Dermis microvascular lymphatic vessel endothelial cell (primary cell): ENCODE measurements at regions not wholly inside any gene's neighbourhood (a gene's known extent, or its start where the extent isn't known, plus 50 kb on each side); places are given as distances from the start of the nearest gene placed in this dataset.

Experiments used
- DNase-seq, 2 donors: peaks; one replicate each; pipeline versions ENCODE4 v3.0.0 to v3.0.0-alpha.2; 2010; ENCODE audit warnings: low read depth in 2 of 2

GRCh38 chr3:152097120-152097519, 171.6 kb upstream of the MBNL1 start:
- DNase-seq: no peak

- no peak for DNase-seq
Measured at GRCh38 chr3:152097770-152098169, 171.0 kb upstream of the MBNL1 start.

- DNase-seq: no peak
Measured at GRCh38 chr3:152100491-152101132, 168.1 kb upstream of the MBNL1 start.

GRCh38 chr3:152102410-152102809, 166.3 kb upstream of the MBNL1 start:
- DNase-seq: no peak

GRCh38 chr3:152103257-152103656, 165.5 kb upstream of the MBNL1 start:
- DNase-seq: no peak

- DNase-seq: no peak
Measured at GRCh38 chr3:152104847-152105415, 163.8 kb upstream of the MBNL1 start.

GRCh38 chr3:152105446-152105845, 163.3 kb upstream of the MBNL1 start:
- DNase-seq: no peak

- no peak for DNase-seq
Measured at GRCh38 chr3:152109038-152109437, 159.7 kb upstream of the MBNL1 start.

GRCh38 chr3:152113413-152113812, 155.3 kb upstream of the MBNL1 start:
- no peak for DNase-seq

- no peak for DNase-seq
Measured at GRCh38 chr3:152113992-152114651, 154.6 kb upstream of the MBNL1 start.

GRCh38 chr3:152120601-152121269, 148.0 kb upstream of the MBNL1 start:
- no peak for DNase-seq

- peak in 1 of 2 donors; percentile 12 for DNase-seq
Measured at GRCh38 chr3:152121270-152121636, 147.5 kb upstream of the MBNL1 start.

GRCh38 chr3:152122851-152123250, 145.9 kb upstream of the MBNL1 start:
- DNase-seq: no peak

GRCh38 chr3:152123457-152123856, 145.3 kb upstream of the MBNL1 start:
- no peak for DNase-seq

- no peak for DNase-seq
Measured at GRCh38 chr3:152126260-152126659, 142.5 kb upstream of the MBNL1 start.

GRCh38 chr3:152127058-152127457, 141.7 kb upstream of the MBNL1 start:
- DNase-seq: no peak

- no peak for DNase-seq
Measured at GRCh38 chr3:152128356-152128755, 140.4 kb upstream of the MBNL1 start.

- no peak for DNase-seq
Measured at GRCh38 chr3:152139651-152140050, 129.1 kb upstream of the MBNL1 start.

- DNase-seq: no peak
Measured at GRCh38 chr3:152146461-152146860, 122.3 kb upstream of the MBNL1 start.

- no peak for DNase-seq
Measured at GRCh38 chr3:152147748-152148147, 121.0 kb upstream of the MBNL1 start.

- DNase-seq: no peak
Measured at GRCh38 chr3:152148579-152148978, 120.2 kb upstream of the MBNL1 start.

- no peak for DNase-seq
Measured at GRCh38 chr3:152149832-152150231, 118.9 kb upstream of the MBNL1 start.
